ENCODE measurements at regions not wholly inside any gene's neighbourhood (a gene's known extent, or its start where the extent isn't known, plus 50 kb on each side); places are given as distances from the start of the nearest gene placed in this dataset.

GRCh38 chr2:176409671-176410070 lies 140.4 kb downstream of the MTX2 start:
- TF ChIP-seq, protein P1, sequence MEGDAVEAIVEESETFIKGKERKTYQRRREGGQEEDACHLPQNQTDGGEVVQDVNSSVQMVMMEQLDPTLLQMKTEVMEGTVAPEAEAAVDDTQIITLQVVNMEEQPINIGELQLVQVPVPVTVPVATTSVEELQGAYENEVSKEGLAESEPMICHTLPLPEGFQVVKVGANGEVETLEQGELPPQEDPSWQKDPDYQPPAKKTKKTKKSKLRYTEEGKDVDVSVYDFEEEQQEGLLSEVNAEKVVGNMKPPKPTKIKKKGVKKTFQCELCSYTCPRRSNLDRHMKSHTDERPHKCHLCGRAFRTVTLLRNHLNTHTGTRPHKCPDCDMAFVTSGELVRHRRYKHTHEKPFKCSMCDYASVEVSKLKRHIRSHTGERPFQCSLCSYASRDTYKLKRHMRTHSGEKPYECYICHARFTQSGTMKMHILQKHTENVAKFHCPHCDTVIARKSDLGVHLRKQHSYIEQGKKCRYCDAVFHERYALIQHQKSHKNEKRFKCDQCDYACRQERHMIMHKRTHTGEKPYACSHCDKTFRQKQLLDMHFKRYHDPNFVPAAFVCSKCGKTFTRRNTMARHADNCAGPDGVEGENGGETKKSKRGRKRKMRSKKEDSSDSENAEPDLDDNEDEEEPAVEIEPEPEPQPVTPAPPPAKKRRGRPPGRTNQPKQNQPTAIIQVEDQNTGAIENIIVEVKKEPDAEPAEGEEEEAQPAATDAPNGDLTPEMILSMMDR (IDR thresholded peaks at IDR 0.05), result no peak
- no peak for TF ChIP-seq POLR2A (IDR thresholded peaks at IDR 0.05)

All from Peyer's patch (tissue), 4 donors.